NT2/D1 (cell line): ENCODE measurements at regions not wholly inside any gene's neighbourhood (a gene's known extent, or its start where the extent isn't known, plus 50 kb on each side); places are given as distances from the start of the nearest gene placed in this dataset.

Experiments used
- SUZ12 ChIP-seq: IDR thresholded peaks from 2 replicates; pipeline ENCODE4 v1.6.1; 2011; ENCODE audit not compliant: insufficient read length, insufficient read depth; ENCODE audit errors: extremely low read depth
- YY1 ChIP-seq: IDR thresholded peaks from 2 replicates; pipeline ENCODE4 v1.6.1; 2011; ENCODE audit not compliant: insufficient read length, insufficient read depth
- ZNF274 ChIP-seq: IDR thresholded peaks from 2 replicates; pipeline ENCODE4 v1.6.1; 2011; ENCODE audit warnings: mild to moderate bottlenecking, low read depth, low read length

DNA sequence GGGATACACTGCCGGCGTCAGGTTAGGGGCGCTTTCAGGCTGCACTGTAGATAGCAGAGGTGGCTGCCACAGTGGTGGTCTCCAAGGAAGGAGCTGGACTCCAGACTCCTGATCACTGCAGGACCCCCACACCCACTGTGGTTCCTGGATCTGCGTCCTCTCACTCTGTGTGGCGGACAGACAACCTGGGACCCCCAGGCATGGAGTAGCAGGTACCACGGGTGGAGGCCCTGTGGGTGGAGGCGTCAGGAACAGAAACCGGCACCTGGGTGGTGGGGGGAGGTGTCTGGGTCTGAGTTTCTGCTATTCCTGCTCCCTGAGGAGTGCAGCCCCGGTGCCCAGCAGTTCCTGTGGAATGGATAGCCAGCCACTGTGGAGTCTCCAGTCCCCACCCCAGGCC lies 75.1 kb upstream of the PCAT7 start:
- TF ChIP-seq YY1 (no peak), SUZ12 (no peak), ZNF274 (no peak)
